GM23248 (cell line): ENCODE measurements at regions not wholly inside any gene's neighbourhood (a gene's known extent, or its start where the extent isn't known, plus 50 kb on each side); places are given as distances from the start of the nearest gene placed in this dataset.
A peak's percentile ranks its signal among the peaks of the same experiment; 100 is the strongest.

Experiments used
- DNase-seq: peaks from one replicate; pipeline ENCODE4 v3.0.0-alpha.2; 2015
- H2AFZ ChIP-seq: fragments of 200-600 bp; sonication (generic); 2 replicates; pipeline ENCODE4 v1.6.1; 2016; ENCODE audit warnings: antibody characterized with exemption
- H3F3A ChIP-seq: fragments of 200-600 bp; sonication (generic); 2 replicates; pipeline ENCODE4 v1.6.1; 2016; ENCODE audit warnings: mild to moderate bottlenecking, antibody characterized with exemption, mixed run types; ENCODE audit not compliant: insufficient read depth
- H3K27ac ChIP-seq: fragments of 200-600 bp; sonication (generic); 2 replicates; pipeline ENCODE4 v1.5.1; 2016; ENCODE audit warnings: mild to moderate bottlenecking
- H3K27me3 ChIP-seq: fragments of 200-600 bp; sonication (generic); replicated peaks from 2 replicates; pipeline ENCODE4 v1.6.1; 2016; ENCODE audit warnings: mild to moderate bottlenecking; ENCODE audit not compliant: insufficient read depth
- H3K36me3 ChIP-seq: fragments of 200-600 bp; sonication (generic); 2 replicates; pipeline ENCODE4 v1.6.1; 2016; ENCODE audit warnings: low read depth, mild to moderate bottlenecking
- H3K4me1 ChIP-seq: fragments of 200-600 bp; sonication (generic); 2 replicates; pipeline ENCODE4 v1.6.1; 2016; ENCODE audit warnings: mild to moderate bottlenecking; ENCODE audit not compliant: insufficient read depth
- H3K4me2 ChIP-seq: fragments of 200-600 bp; sonication (generic); one replicate; pipeline ENCODE4 v1.6.1; 2016; ENCODE audit warnings: mild to moderate bottlenecking; ENCODE audit not compliant: unreplicated experiment
- H3K4me3 ChIP-seq: fragments of 200-600 bp; sonication (generic); 2 replicates; pipeline ENCODE4 v1.5.1; 2016; ENCODE audit warnings: mild to moderate bottlenecking
- H3K79me2 ChIP-seq: fragments of 200-600 bp; sonication (generic); 2 replicates; pipeline ENCODE4 v1.6.1; 2016; ENCODE audit warnings: mild to moderate bottlenecking; ENCODE audit not compliant: insufficient read depth
- H3K9ac ChIP-seq: fragments of 200-600 bp; sonication (generic); 2 replicates; pipeline ENCODE4 v1.6.1; 2016; ENCODE audit warnings: mild to moderate bottlenecking
- H3K9me2 ChIP-seq: fragments of 200-600 bp; sonication (generic); 2 replicates; pipeline ENCODE4 v1.6.1; 2016; ENCODE audit warnings: mixed run types, mild to moderate bottlenecking, moderate library complexity; ENCODE audit not compliant: insufficient read depth
- H3K9me3 ChIP-seq: fragments of 200-600 bp; sonication (generic); one replicate; pipeline ENCODE4 v1.6.1; 2017; ENCODE audit warnings: low read depth
- H4K20me1 ChIP-seq: fragments of 200-600 bp; sonication (generic); 2 replicates; pipeline ENCODE4 v1.6.0; 2016; ENCODE audit not compliant: insufficient read depth
- EZH2 ChIP-seq: fragments of 200-600 bp; sonication (generic); IDR thresholded peaks from 2 replicates; pipeline ENCODE4 v1.6.1; 2018; ENCODE audit warnings: antibody characterized with exemption, mild to moderate bottlenecking; ENCODE audit not compliant: insufficient read depth, poor library complexity, severe bottlenecking
- EZH2phosphoT487 ChIP-seq: fragments of 200-600 bp; sonication (generic); IDR thresholded peaks from 2 replicates; pipeline ENCODE4 v1.6.1; 2018; ENCODE audit warnings: antibody characterized with exemption, moderate library complexity, mild to moderate bottlenecking, low read depth; ENCODE audit not compliant: insufficient read depth
- WGBS, 2 experiments: methylation state at CpG; one replicate each; pipeline ENCODE4 v1.1.6; 2015 to 2017; ENCODE audit warnings: low lambda C conversion rate in 2 of 2, low coverage in 1 of 2; ENCODE audit errors: missing lambda C conversion rate in 2 of 2; 5-methylcytosine and 5-hydroxymethylcytosine counted together
- in situ Hi-C: fragments of 300-500 bp; cut with MboI; formaldehyde crosslinking; loops from 2 replicates; pipeline ENCODE4 v1.15.0; 2020

DNA sequence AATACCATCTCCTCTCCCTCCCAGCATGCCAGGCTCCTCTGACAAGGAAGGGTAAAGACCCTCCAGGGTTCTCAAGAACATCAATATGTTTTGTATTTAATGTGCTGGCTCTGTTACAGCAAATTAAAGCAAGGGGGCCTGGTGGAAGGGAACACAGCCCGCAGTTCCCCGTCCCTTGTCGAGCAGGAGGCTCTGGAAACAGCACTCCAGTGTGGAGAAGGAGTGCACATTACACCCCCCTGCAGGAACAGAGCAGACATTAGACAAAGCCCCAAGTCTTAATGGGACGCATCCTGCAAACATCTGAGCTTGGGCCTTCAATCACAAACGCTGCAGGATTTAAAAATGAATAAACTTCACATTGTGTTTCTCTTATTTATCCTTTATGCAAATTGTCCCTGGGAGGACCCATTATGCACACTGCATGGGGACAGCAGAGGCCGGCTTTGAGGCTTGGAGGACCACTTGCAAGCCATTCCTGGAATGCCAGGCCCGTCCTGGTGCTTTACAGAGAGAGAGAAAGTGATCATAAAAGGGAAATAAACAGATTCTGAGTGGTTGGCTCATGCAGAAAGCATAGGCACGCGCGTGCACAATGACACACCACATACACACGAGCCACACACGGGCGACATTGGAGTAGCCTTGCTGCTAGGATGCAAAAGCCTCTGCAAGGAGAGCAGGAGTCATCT, 328.7 kb downstream of the SMAD2 start:
- no peak for TF ChIP-seq EZH2phosphoT487
- no peak for TF ChIP-seq EZH2
- in situ Hi-C loops: no loop called here
- Histone ChIP-seq H3K4me2 (no peak overlapping the region), H4K20me1 (no peaks in the 10 kb centered on the region), H3K27ac (no peak overlapping the region), H3K4me1 (no peaks in the 10 kb centered on the region), H3K9me2 (no peaks in the 10 kb centered on the region), H3K4me3 (no peak overlapping the region), H2AFZ (no peak overlapping the region), H3K9me3 (no peaks in the 10 kb centered on the region), H3K36me3 (no peaks in the 10 kb centered on the region), H3K79me2 (no peaks in the 10 kb centered on the region), H3K27me3 (no peaks in the 10 kb centered on the region), H3F3A (no peaks in the 10 kb centered on the region), H3K9ac (no peak overlapping the region)
- WGBS, 2 experiments: 2% methylated on average over 13 of the region's 13 CpGs
- DNase-seq: no peak

DNA sequence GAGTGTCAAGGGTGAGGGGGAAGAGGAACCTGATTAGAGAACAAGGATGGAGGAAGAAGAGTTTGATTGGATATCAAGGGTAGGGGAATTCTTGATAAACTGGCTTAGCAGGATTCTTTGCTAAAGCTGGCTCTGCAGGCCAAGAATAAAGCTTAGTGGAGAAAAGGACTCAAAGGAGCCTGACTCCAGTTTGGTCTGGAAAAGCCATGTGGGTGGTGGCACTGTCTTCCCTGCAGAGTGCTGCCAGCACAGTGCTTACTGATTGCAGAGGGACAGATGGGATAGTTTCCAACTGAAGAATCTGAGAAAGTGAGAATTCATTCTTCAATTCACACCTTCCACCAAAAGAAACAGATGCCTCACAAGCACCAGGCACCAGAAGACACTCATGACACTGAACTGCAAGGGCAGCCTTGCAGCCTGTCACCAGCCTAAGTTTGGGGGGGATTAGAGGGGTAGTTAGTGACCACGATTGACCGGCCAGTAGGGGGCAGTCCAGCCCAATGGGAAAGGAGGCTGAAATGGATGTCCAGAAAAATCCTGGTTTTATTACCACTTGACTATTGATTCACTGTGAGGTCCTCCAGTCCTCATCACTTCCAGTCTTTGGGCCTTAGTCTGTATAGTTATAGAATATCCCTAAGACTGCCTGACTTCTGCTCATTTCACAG, 334.5 kb downstream of the SMAD2 start:
- H3K4me1 ChIP-seq: no peaks in the 10 kb centered on the region
- TF ChIP-seq EZH2 (no peak), EZH2phosphoT487 (no peak)
- no peak overlapping the region for H2AFZ ChIP-seq
- no peaks in the 10 kb centered on the region for H3K9me2 ChIP-seq
- DNase-seq: peak; percentile 3
- H3K9ac ChIP-seq: no peak overlapping the region
- no peak overlapping the region for H3K27ac ChIP-seq
- no peaks in the 10 kb centered on the region for H3F3A ChIP-seq
- no peaks in the 10 kb centered on the region for H3K79me2 ChIP-seq
- peaks cover 18% of the 10 kb centered on the region for H3K27me3 ChIP-seq
- H3K36me3 ChIP-seq: no peaks in the 10 kb centered on the region
- in situ Hi-C loops: no loop called here
- 0 to 6% methylated on average over 2 of the region's 2 CpGs for WGBS, 2 experiments
- no peak overlapping the region for H3K4me2 ChIP-seq
- H3K4me3 ChIP-seq: no peak overlapping the region
- H3K9me3 ChIP-seq: no peaks in the 10 kb centered on the region
- no peaks in the 10 kb centered on the region for H4K20me1 ChIP-seq

- WGBS, 2 experiments: 53 to 56% methylated on average over 23 of the region's 23 CpGs
- Histone ChIP-seq H3K9me3 (no peaks in the 10 kb centered on the region), H2AFZ (no peak overlapping the region), H3K27ac (no peak overlapping the region), H3K79me2 (no peaks in the 10 kb centered on the region), H3K9me2 (no peaks in the 10 kb centered on the region), H4K20me1 (no peaks in the 10 kb centered on the region), H3K4me3 (no peak overlapping the region), H3K36me3 (no peaks in the 10 kb centered on the region), H3F3A (no peaks in the 10 kb centered on the region), H3K9ac (no peak overlapping the region), H3K4me1 (no peaks in the 10 kb centered on the region), H3K4me2 (no peak overlapping the region), H3K27me3 (peaks cover 18% of the 10 kb centered on the region)
- in situ Hi-C loops: no loop called here
- no peak for DNase-seq
- TF ChIP-seq EZH2phosphoT487 (no peak), EZH2 (no peak)
Measured at GRCh38 chr18:47594621-47595086, 335.8 kb downstream of the SMAD2 start.

DNA sequence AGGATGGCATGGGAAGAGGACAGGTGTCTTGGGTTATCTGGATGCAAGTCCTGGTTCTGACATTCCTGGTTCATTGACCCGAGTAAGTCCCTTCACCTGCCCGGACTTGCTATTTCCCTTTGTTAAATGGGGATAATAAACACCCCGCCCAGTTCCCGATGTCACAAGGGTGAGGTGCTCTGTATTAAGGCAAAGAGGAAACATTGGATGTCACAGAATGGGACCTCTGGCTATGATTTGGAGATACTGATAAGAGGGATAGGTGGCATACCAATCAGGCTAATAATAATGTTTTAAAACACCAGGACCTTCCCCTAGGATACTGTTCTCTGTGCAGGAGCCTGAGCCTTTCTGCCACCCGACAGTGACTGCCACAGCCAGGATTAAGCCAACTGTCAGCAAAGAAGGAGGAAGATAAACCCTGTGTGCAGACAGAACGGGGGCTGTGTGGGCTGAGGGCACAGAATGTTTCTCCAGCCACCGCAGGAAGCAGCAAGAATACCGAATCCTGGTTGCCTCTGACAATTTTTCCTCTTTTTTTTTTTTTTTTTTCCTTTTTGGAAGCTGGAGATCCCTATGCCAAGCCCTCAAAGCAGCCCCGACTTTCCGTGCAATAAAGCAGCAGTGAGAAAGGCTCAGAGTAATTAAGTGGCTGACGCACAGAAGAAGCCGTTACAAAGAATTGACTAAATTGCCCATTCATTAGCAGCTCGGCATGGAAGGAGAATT, 336.6 kb downstream of the SMAD2 start:
- in situ Hi-C loops: no loop called here
- Histone ChIP-seq H3K36me3 (no peaks in the 10 kb centered on the region), H3K9ac (no peak overlapping the region), H3F3A (no peaks in the 10 kb centered on the region), H2AFZ (no peak overlapping the region), H3K4me3 (no peak overlapping the region), H3K9me3 (no peaks in the 10 kb centered on the region), H3K27me3 (peaks cover 18% of the 10 kb centered on the region), H3K4me1 (no peaks in the 10 kb centered on the region), H3K27ac (no peak overlapping the region), H3K79me2 (no peaks in the 10 kb centered on the region), H4K20me1 (no peaks in the 10 kb centered on the region), H3K4me2 (no peak overlapping the region), H3K9me2 (no peaks in the 10 kb centered on the region)
- no peak for TF ChIP-seq EZH2phosphoT487
- no peak for TF ChIP-seq EZH2
- no peak for DNase-seq
- 18 to 21% methylated on average over 13 of the region's 13 CpGs for WGBS, 2 experiments
